ENCODE measurements at regions not wholly inside any gene's neighbourhood (a gene's known extent, or its start where the extent isn't known, plus 50 kb on each side); places are given as distances from the start of the nearest gene placed in this dataset.
"Not testable (repeated sequence)": the region's sequence is repeated elsewhere in the genome, so short reads cannot be mapped to it uniquely, and the experiment has no call there.

DNA sequence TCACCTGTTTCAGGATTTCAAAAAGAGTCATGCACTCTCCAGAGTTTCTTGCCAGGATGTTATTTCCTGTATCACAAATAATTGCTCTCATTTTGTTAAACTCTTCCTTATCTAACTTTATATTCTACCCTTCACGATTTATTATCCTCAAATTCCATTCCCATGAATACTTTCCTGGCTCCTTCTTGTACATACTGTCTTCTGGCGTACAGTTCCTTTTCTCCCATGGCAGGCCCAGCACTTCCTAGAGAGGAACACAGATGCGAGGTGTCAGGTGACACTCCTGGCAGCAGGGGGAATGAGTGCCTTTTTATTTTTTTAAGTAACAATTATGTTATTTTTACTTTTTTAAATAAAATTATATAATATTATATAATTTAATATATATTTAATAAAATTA lies 411.9 kb downstream of the TFEC start:
- Mint-ChIP-seq H3K4me3 (no peak overlapping the region), H3K4me1 (no peaks in the 10 kb centered on the region), H3K27ac (no peak overlapping the region), H3K9me3 (no peaks in the 10 kb centered on the region), H3K27me3 (no peaks in the 10 kb centered on the region), H3K36me3 (ENCODE audit: low read depth) (no peaks in the 10 kb centered on the region)
- ATAC-seq (replicated peaks), result no peak

DNA sequence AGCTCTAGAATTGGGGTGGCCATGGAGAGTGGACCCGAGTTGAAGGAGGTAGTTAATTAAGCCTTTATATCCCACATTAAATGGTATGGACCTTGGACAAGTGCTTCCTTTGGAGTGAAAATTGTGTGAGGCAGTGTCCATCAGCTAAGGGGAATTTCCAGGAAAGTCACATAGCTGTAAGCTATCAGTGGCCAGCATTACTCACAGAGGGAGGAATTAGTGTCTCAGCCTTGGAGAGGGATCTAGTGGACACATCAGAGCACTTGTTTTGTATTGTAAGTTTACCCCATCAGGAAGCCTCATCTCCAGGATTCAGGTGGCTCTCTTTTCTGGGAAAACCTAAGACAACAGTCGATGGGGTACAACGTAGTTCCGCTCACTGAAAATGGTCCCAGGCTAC lies 416.7 kb downstream of the TFEC start:
- Mint-ChIP-seq H3K4me3 (no peak overlapping the region), H3K4me1 (no peaks in the 10 kb centered on the region), H3K27me3 (no peaks in the 10 kb centered on the region), H3K36me3 (ENCODE audit: low read depth) (no peaks in the 10 kb centered on the region), H3K27ac (no peak overlapping the region), H3K9me3 (no peaks in the 10 kb centered on the region)
- ATAC-seq (replicated peaks), result no peak

DNA sequence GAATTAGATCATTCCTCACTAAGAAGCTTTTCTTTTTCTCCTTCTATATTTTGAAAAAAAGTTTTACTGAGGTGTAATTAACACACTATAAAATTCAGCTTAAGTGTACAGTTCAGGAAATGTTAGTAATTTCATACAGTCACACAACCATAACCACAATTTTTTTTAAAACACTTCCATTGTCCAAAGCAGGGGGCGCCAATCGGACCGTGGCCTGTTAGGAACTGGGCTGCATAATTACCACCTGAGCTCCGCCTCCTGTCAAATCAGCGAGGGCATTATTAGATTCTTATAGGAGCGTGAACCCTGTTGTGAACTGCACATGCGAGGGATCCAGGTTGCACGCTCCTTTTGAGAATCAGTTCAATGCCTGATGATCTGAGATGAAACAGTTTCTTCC lies 427.1 kb downstream of the TFEC start:
- ATAC-seq (replicated peaks), result no peak
- Mint-ChIP-seq H3K27me3 (no peaks in the 10 kb centered on the region), H3K36me3 (ENCODE audit: low read depth) (no peaks in the 10 kb centered on the region), H3K4me1 (peaks cover 6% of the 10 kb centered on the region), H3K4me3 (no peak overlapping the region), H3K9me3 (no peaks in the 10 kb centered on the region), H3K27ac (no peak overlapping the region)

DNA sequence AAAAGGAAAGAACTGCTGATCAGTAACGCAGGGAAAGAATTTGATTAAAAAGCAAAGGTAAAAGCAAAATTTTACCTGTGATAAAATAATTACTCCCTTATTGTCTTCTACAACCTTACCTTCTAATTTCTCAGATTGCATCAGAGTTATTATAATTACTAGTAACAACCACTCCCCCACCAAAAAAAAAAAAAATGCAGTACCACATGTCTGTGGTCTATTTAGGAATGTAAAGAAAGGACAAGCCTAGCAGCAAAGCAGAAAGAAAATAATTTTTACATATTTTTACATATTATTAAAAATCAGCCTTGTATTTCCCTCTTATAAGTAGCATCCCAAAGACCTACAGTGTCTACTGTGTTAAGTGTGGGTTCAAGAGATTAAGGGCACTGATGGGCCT lies 430.4 kb downstream of the TFEC start:
- peaks cover 8% of the 10 kb centered on the region for H3K9me3 Mint-ChIP-seq
- H3K4me3 Mint-ChIP-seq, result no peak overlapping the region
- no peaks in the 10 kb centered on the region for H3K27me3 Mint-ChIP-seq
- H3K36me3 Mint-ChIP-seq (ENCODE audit: low read depth), result no peaks in the 10 kb centered on the region
- ATAC-seq (replicated peaks), result no peak
- H3K4me1 Mint-ChIP-seq, result no peaks in the 10 kb centered on the region
- no peak overlapping the region for H3K27ac Mint-ChIP-seq

DNA sequence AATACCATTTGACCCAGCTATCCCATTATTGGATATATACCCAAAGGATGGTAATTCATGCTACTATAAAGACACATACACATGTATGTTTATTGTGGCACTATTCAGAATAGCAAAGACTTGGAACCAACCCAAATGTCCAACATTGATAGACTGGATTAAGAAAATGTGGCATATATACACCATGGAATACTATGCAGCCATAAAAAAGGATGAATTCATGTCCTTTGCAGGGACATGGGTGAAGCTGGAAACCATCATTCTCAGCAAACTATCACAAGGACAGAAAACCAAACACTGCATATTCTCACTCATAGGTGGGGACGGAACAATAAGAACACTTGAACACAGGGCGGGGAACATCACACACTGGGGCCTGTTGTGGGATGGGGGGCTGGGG lies 431.4 kb downstream of the TFEC start:
- ATAC-seq (replicated peaks); H3K36me3 Mint-ChIP-seq (ENCODE audit: low read depth); H3K4me1 Mint-ChIP-seq; H3K27ac Mint-ChIP-seq; H3K27me3 Mint-ChIP-seq; H3K4me3 Mint-ChIP-seq: not testable (repeated sequence)
- peaks cover 14% of the 10 kb centered on the region for H3K9me3 Mint-ChIP-seq

DNA sequence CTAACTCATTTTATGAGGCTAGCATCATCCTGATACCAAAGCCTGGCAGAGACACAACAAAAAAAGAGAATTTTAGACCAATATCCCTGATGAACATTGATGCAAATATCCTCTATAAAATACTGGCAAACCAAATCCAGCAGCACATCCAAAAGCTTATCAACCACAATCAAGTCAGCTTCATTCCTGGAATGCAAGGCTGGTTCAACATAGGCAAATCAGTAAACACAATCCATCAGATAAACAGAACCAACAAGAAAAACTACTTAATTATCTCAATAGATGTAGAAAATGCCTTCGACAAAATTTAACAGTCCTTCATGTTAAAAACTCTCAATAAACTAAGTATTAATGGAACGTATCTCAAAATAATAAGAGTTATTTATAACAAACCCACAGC lies 433.3 kb downstream of the TFEC start:
- ATAC-seq (replicated peaks); H3K4me1 Mint-ChIP-seq; H3K27me3 Mint-ChIP-seq; H3K36me3 Mint-ChIP-seq (ENCODE audit: low read depth); H3K27ac Mint-ChIP-seq; H3K4me3 Mint-ChIP-seq: not testable (repeated sequence)
- peaks cover 14% of the 10 kb centered on the region for H3K9me3 Mint-ChIP-seq

DNA sequence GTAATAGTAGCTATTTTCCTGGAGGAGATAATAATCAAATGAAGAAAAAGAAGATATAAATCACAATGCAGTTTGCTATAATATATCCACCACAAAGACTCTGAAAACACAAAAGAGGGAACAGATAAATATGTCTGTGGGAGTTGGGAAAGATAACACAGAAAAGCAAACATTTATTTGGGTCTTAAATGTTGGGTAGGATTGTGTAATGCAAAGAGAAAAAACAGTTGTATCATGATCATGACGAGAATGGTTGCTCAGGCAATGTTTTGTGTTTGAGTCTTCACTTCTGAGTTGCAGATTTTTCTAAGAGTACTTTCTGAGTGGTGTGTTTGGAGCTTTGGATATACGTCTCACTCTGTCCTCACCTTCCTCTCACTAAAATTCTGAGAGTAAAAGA lies 437.5 kb downstream of the TFEC start:
- H3K36me3 Mint-ChIP-seq (ENCODE audit: low read depth), result no peaks in the 10 kb centered on the region
- H3K27me3 Mint-ChIP-seq, result no peaks in the 10 kb centered on the region
- H3K4me1 Mint-ChIP-seq, result no peaks in the 10 kb centered on the region
- no peak for ATAC-seq (replicated peaks)
- no peak overlapping the region for H3K27ac Mint-ChIP-seq
- no peak overlapping the region for H3K4me3 Mint-ChIP-seq
- peaks cover 14% of the 10 kb centered on the region for H3K9me3 Mint-ChIP-seq

DNA sequence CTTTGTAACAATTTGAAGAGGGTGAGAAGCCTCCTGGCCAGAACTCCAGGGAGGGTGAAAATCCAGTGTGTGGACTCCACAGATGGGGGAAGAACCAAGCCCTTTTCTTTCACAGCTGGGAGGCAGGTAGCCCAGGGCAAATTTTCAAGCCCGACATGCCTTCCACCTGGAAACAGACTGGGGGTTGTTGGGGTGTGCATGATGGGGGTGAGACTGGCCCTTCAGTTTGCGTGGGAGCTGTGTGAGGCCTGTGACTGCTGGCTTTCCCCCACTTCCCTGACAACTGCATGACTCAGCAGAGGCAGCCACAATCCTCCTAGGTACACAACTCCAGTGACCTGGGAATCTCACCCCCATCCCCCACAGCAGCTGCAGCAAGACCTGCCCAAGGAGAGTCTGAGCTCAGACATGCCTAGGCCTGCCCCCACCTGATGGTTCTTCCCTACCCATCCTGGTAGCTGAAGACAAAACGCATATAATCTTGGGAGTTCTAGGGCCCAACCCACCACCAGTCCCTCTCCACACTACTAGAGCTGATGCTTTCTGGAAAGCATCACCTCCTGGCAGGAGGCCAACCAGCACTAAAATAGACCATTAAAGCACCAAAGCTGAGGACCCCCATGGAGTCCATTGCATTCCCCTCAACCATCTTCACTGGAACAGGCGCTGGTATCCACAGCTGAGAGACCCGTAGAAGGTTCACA lies 445.4 kb downstream of the TFEC start:
- Mint-ChIP-seq H3K4me1 (no peaks in the 10 kb centered on the region), H3K27me3 (peaks cover 8% of the 10 kb centered on the region), H3K36me3 (ENCODE audit: low read depth) (no peaks in the 10 kb centered on the region), H3K27ac (no peak overlapping the region), H3K4me3 (no peak overlapping the region), H3K9me3 (no peaks in the 10 kb centered on the region)
- no peak for ATAC-seq (replicated peaks)

DNA sequence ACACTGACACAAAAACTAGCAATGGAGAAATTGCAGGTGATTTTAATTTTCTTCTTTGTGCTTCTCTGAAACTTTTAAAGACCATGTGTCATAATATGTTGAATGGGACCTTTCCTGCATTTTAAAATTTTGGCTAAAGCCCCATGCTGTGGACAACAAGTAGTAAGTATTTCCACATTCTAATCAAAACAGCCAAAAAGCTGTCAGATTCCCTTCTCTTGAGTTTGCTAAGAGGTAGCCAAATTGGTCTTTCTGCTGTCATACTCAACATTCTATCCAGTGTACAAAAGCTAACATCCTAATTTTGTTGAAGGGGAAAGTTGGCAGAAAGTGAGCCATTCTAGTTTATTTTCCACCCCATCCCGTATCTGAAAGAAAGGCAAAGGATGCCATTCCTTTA lies 447.6 kb downstream of the TFEC start:
- no peaks in the 10 kb centered on the region for H3K36me3 Mint-ChIP-seq (ENCODE audit: low read depth)
- no peaks in the 10 kb centered on the region for H3K4me1 Mint-ChIP-seq
- peaks cover 8% of the 10 kb centered on the region for H3K27me3 Mint-ChIP-seq
- no peak overlapping the region for H3K4me3 Mint-ChIP-seq
- no peaks in the 10 kb centered on the region for H3K9me3 Mint-ChIP-seq
- H3K27ac Mint-ChIP-seq, result no peak overlapping the region
- no peak for ATAC-seq (replicated peaks)

DNA sequence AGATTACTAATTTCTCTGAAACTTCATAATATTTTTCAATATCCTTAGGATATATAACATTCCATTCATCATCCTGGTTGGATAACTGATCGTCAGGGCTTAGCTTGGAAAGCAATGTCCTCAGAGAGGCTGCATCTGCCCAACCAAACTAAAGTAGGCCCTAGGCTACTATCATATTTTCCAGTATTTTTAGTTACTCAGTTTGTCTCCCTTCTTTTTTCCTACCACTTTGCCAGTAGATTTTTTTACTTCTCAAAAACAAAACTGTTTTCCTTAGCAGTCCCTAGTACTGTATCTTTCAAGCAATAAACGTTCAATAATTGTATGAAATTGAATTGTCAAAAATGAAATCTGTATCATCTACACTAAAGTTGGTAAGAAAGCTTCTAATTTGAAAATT lies 452.0 kb downstream of the TFEC start:
- H3K4me1 Mint-ChIP-seq, result no peaks in the 10 kb centered on the region
- ATAC-seq (replicated peaks), result no peak

DNA sequence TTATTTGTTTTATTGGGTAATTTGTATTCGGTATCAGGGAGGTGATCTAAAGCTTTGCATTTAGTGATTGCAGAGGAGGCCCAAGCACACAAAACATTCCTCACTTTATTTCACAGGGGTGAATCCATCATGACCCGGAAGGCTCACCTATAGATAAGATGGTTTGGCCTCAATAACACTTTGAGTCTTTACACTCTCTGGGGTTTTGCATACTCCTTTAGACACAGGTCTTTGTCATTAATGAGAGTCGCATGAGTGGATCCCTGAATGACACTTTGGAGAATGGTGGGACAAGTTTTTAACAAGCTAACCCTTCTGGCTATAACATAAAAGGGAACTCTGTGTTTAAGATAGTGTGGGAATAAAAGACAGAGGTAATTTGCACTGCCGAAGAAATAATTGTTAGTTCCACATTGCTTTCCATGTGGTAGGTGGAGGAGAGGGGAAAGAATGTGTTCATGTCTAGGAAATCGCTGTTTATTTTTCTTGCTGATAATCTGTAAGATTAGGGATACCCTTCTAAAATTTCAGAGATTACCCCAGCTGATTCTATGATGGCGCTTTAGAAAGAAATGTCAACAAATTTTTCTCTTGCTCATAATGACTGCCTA lies 455.8 kb downstream of the TFEC start:
- Mint-ChIP-seq H3K27me3 (no peaks in the 10 kb centered on the region), H3K36me3 (ENCODE audit: low read depth) (no peaks in the 10 kb centered on the region)

More for the DNA sequence above, 452.0 kb downstream of the TFEC start:
- Mint-ChIP-seq H3K27me3 (peaks cover 4% of the 10 kb centered on the region), H3K27ac (no peak overlapping the region), H3K36me3 (ENCODE audit: low read depth) (no peaks in the 10 kb centered on the region), H3K4me3 (no peak overlapping the region), H3K9me3 (no peaks in the 10 kb centered on the region)

DNA sequence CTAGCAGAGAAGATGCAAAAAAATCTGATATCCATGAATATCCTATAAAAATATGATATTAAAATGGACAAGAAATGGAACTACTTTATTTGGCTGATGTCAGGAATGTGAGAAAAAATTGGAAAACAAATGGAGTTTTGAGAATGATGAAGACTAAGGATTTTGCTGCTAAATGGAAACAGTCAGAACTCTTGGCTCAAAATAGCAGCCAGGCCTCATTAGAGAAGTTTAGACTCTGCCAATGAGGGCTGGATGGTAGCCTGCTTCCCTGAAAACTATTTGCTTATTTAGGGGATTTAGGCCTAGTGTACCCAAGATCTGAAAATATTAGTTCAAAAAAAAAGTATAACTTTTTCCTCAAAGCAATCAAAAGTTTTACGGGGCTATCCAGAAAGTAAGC lies 458.5 kb downstream of the TFEC start:
- Mint-ChIP-seq H3K27ac (no peak overlapping the region), H3K36me3 (ENCODE audit: low read depth) (no peaks in the 10 kb centered on the region), H3K4me3 (no peak overlapping the region), H3K27me3 (peaks cover 3% of the 10 kb centered on the region), H3K4me1 (no peaks in the 10 kb centered on the region), H3K9me3 (no peaks in the 10 kb centered on the region)
- ATAC-seq (replicated peaks), result no peak

More for the DNA sequence above, 455.8 kb downstream of the TFEC start:
- no peaks in the 10 kb centered on the region for H3K9me3 Mint-ChIP-seq
- no peak overlapping the region for H3K4me3 Mint-ChIP-seq
- no peak overlapping the region for H3K27ac Mint-ChIP-seq
- H3K4me1 Mint-ChIP-seq, result no peaks in the 10 kb centered on the region
- no peak for ATAC-seq (replicated peaks)

DNA sequence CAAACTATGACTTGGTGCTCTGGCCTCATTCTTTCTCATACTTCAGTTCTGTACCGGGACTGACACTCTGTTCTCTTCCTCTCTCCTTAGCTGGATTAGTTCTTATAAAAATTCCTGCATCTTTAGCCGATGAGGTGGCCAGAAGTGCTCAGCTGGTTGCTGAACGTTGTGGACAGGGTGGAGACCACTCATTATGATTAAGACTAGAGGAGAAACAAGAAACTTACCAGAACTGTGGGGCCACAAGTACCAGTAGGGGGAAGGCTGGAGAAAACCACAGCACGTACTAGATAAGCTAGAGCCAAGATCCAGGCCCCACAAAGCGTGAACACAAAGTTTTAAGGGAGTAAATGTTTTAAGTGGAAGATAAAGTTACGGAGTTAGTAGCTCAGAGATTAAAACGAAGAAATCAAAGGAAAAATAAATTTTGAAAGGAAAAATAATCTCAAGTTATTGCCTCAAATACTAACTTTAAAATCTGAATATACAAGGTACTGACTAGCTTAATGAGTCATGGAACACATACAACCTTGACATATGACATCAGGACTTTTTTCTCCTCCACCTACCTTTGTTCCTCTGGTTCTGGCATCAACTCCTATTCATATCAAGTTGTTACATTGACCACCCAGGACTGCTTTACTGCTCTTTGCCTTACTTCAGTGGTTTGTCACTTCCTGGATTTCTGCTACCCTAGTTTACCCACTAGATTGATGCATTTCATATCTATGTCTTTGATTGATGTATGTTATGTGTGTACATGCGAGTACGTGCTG lies 469.0 kb downstream of the TFEC start:
- H3K4me1 Mint-ChIP-seq, result no peaks in the 10 kb centered on the region
- no peaks in the 10 kb centered on the region for H3K9me3 Mint-ChIP-seq
- ATAC-seq (replicated peaks), result peak; percentile 34
- H3K36me3 Mint-ChIP-seq (ENCODE audit: low read depth), result no peaks in the 10 kb centered on the region
- no peak overlapping the region for H3K27ac Mint-ChIP-seq
- no peak overlapping the region for H3K4me3 Mint-ChIP-seq
- peaks cover 8% of the 10 kb centered on the region for H3K27me3 Mint-ChIP-seq

DNA sequence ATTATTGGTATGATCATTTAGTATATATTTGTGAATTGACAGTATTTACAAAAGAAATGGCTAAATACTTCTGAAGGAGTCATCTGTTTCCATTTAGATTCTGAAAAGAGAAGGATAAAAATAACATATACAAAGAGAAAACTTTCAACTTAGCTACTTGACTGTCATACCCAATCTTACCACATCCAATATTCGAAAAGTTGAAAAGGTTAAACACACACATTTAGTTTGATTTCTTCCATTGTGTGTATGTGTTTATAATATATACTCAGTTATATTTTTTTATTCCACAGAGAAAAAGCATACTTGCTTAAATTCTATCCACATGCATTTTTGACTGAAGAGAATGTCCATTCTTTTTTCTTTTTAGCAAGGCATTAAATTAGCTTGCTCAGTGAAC lies 470.7 kb downstream of the TFEC start:
- peaks cover 8% of the 10 kb centered on the region for H3K27me3 Mint-ChIP-seq
- H3K36me3 Mint-ChIP-seq (ENCODE audit: low read depth), result no peaks in the 10 kb centered on the region
- no peaks in the 10 kb centered on the region for H3K4me1 Mint-ChIP-seq
- H3K4me3 Mint-ChIP-seq, result no peak overlapping the region
- no peak for ATAC-seq (replicated peaks)
- no peaks in the 10 kb centered on the region for H3K9me3 Mint-ChIP-seq
- H3K27ac Mint-ChIP-seq, result no peak overlapping the region

DNA sequence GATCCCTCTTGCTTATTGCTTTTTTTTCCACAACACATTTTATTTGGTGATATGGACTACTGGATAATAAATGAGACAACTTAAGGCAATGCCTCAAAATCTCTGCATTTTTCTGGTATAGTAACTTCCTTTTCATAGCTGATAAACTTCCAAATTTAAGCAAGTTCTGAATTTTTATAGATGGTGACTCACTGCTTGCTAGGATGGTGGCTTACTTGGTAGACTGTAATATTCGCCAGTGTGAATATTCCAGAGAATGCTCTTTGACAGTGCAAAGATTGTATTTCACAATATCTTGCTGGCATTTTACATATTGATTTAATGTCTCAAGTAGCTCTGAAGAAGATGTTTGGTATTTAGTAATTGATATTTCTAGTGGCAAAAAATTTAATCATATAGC lies 472.4 kb downstream of the TFEC start:
- no peak overlapping the region for H3K4me3 Mint-ChIP-seq
- no peak for ATAC-seq (replicated peaks)

More for the DNA sequence above, 472.4 kb downstream of the TFEC start:
- Mint-ChIP-seq H3K27ac (no peak overlapping the region), H3K4me1 (no peaks in the 10 kb centered on the region), H3K27me3 (peaks cover 8% of the 10 kb centered on the region), H3K9me3 (no peaks in the 10 kb centered on the region), H3K36me3 (ENCODE audit: low read depth) (no peaks in the 10 kb centered on the region)
